PC-9 (cell line): ENCODE measurements at regions not wholly inside any gene's neighbourhood (a gene's known extent, or its start where the extent isn't known, plus 50 kb on each side); places are given as distances from the start of the nearest gene placed in this dataset.
"Not testable (repeated sequence)": the region's sequence is repeated elsewhere in the genome, so short reads cannot be mapped to it uniquely, and the experiment has no call there.

Experiments used
- BruUV-seq: library from RNA; stranded (reverse); fragments of 400-500 nt; replicated peaks from 2 replicates; lab custom pipeline; 2021; lab: Mats Ljungman, UMichigan
- CTCF ChIA-PET: fragments of 300-600 bp; sonication (Branson Sonifier 250); formaldehyde crosslinking; loops from one replicate; lab custom pipeline; 2022; ENCODE audit warnings: antibody characterized with exemption; lab: Charles Lee
- POLR2A ChIA-PET: fragments of 300-600 bp; sonication (Branson Sonifier 250); formaldehyde crosslinking; loops from one replicate; lab custom pipeline; 2022; ENCODE audit warnings: antibody characterized with exemption; ENCODE audit not compliant: unreplicated experiment; lab: Charles Lee
- DNase-seq, 2 experiments: peaks; one replicate each; pipeline versions ENCODE4 v3.0.0 to v3.0.0-alpha.2; 2015 to 2022; ENCODE audit warnings: mixed read lengths in 1 of 2
- H2AFZ ChIP-seq: fragments of 200-600 bp; sonication (generic); 2 replicates; pipeline ENCODE4 v1.8.1; 2017; ENCODE audit warnings: antibody characterized with exemption
- H3F3A ChIP-seq: fragments of 200-600 bp; sonication (generic); 2 replicates; pipeline ENCODE4 v1.8.1; 2017; ENCODE audit warnings: antibody characterized with exemption, mild to moderate bottlenecking, low read depth; ENCODE audit not compliant: insufficient read depth
- H3K27ac ChIP-seq: fragments of 200-600 bp; sonication (generic); 2 replicates; pipeline ENCODE4 v1.6.1; 2016; ENCODE audit warnings: mixed run types
- H3K27me3 ChIP-seq: fragments of 200-600 bp; sonication (generic); 2 replicates; pipeline ENCODE4 v1.6.1; 2016; ENCODE audit warnings: low read depth, mixed run types; ENCODE audit not compliant: insufficient read depth
- H3K36me3 ChIP-seq: fragments of 200-600 bp; sonication (generic); 2 replicates; pipeline ENCODE4 v1.6.1; 2016; ENCODE audit warnings: low read depth, mixed run types
- H3K4me1 ChIP-seq: fragments of 200-600 bp; sonication (generic); replicated peaks from 2 replicates; pipeline ENCODE4 v1.6.1; 2016; ENCODE audit warnings: mixed run types; ENCODE audit not compliant: insufficient read depth
- H3K4me2 ChIP-seq: fragments of 200-600 bp; sonication (generic); 2 replicates; pipeline ENCODE4 v1.6.1; 2017; ENCODE audit warnings: mixed run types
- H3K4me3 ChIP-seq: fragments of 200-600 bp; sonication (generic); 2 replicates; pipeline ENCODE4 v1.6.1; 2016; ENCODE audit warnings: mixed run types
- H3K79me2 ChIP-seq: fragments of 200-600 bp; sonication (generic); 2 replicates; pipeline ENCODE4 v1.6.1; 2017; ENCODE audit warnings: low read depth, mixed run types
- H3K9me2 ChIP-seq: fragments of 200-600 bp; sonication (generic); 2 replicates; pipeline ENCODE4 v1.8.1; 2017; ENCODE audit warnings: mild to moderate bottlenecking; ENCODE audit not compliant: insufficient read depth
- H3K9me3 ChIP-seq: fragments of 200-600 bp; sonication (generic); 2 replicates; pipeline ENCODE4 v1.8.1; 2016; ENCODE audit warnings: low read depth; ENCODE audit not compliant: insufficient read depth
- H4K20me1 ChIP-seq: fragments of 200-600 bp; sonication (generic); 2 replicates; pipeline ENCODE4 v1.8.1; 2017; ENCODE audit not compliant: insufficient read depth
- CTCF ChIP-seq: fragments of 200-600 bp; sonication (generic); conservative IDR thresholded peaks from 2 replicates; pipeline ENCODE4 v1.6.1; 2017; ENCODE audit warnings: mixed run types, antibody characterized with exemption, mild to moderate bottlenecking, moderate library complexity
- EZH2 ChIP-seq: fragments of 200-600 bp; sonication (generic); IDR thresholded peaks from 2 replicates; pipeline ENCODE4 v1.8.0; 2017; ENCODE audit warnings: antibody characterized with exemption, low read depth
- intact Hi-C: fragments of 100-400 bp; cut with micrococcal nuclease; formaldehyde crosslinking; loops from one replicate; pipeline ENCODE4 v1.10.0; 2022; ENCODE audit not compliant: unreplicated experiment

DNA sequence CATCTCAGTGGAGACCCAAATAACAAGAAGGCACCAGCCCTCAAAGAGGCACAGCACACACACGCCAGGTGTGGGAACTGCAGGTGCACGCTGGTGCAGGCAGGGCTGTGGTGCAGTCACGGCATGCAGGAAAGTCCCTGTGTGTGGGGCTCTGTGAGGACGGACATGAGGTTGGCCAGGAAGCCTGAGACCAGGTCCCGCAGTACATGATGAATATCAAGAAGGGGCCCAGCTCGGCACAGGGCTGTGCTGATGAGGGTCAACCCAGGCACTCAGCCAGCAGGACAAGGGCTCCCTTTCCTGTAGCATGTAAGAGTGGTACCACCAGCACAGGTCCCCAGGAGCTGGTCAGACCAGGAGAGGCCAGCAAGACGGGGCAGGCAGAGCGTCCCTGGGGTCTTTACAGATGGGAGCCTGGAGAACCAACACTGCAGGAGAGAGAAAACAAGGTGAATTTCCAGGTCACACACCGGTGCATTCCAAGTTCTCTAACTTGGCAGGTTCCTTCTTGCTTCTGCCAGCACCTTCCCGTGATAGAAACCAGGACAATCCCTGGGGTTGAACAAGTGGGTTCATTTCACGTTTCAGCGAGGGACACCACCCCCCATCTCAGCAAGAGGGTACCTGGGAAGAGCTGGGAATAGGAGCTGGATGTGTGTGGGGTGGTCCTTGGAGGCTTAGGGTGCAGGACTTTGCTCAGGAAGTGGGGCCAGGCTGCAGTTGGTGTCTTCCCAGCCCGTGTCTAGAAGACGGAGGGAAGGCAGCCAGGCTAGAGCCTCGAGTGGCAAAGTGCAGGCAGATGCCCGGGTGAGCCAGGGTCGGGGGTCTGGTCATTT is 244.8 kb upstream of the TCERG1L start:
- Histone ChIP-seq H2AFZ (no peak overlapping the region), H3K36me3 (no peaks in the 10 kb centered on the region), H3K4me2 (no peak overlapping the region), H3F3A (no peaks in the 10 kb centered on the region), H4K20me1 (no peaks in the 10 kb centered on the region), H3K4me1 (no peaks in the 10 kb centered on the region), H3K9me2 (no peaks in the 10 kb centered on the region), H3K27ac (no peak overlapping the region), H3K79me2 (no peaks in the 10 kb centered on the region), H3K4me3 (no peak overlapping the region), H3K27me3 (peaks cover 80% of the 10 kb centered on the region), H3K9me3 (no peaks in the 10 kb centered on the region)
- intact Hi-C loops = no loop called here
- BruUV-seq = no TSS peak
- POLR2A ChIA-PET = no interaction called here
- DNase-seq = no peak
- CTCF ChIA-PET = no interaction called here
- no peak for TF ChIP-seq EZH2
- TF ChIP-seq CTCF = no peak

GRCh38 chr10:131556897-131557495 is 245.5 kb upstream of the TCERG1L start:
- Histone ChIP-seq H3F3A (no peaks in the 10 kb centered on the region), H3K4me2 (no peak overlapping the region), H3K9me2 (no peaks in the 10 kb centered on the region), H4K20me1 (no peaks in the 10 kb centered on the region), H3K79me2 (no peaks in the 10 kb centered on the region), H3K4me3 (no peak overlapping the region), H3K27ac (no peak overlapping the region), H3K27me3 (peaks cover 87% of the 10 kb centered on the region), H2AFZ (no peak overlapping the region), H3K36me3 (no peaks in the 10 kb centered on the region), H3K9me3 (no peaks in the 10 kb centered on the region), H3K4me1 (no peaks in the 10 kb centered on the region)
- CTCF ChIA-PET = no interaction called here
- TF ChIP-seq CTCF = no peak
- no peak for TF ChIP-seq EZH2
- intact Hi-C loops = no loop called here
- POLR2A ChIA-PET = no interaction called here
- no TSS peak for BruUV-seq
- no peak for DNase-seq

- H3K36me3 ChIP-seq, H3K9me2 ChIP-seq, H3K4me2 ChIP-seq, H3K4me1 ChIP-seq, H3F3A ChIP-seq, H4K20me1 ChIP-seq, POLR2A ChIA-PET, CTCF ChIA-PET, DNase-seq, BruUV-seq, H2AFZ ChIP-seq, H3K9me3 ChIP-seq, intact Hi-C loops, H3K79me2 ChIP-seq, H3K27ac ChIP-seq, H3K4me3 ChIP-seq: not testable (repeated sequence)
- H3K27me3 ChIP-seq = peaks cover 88% of the 10 kb centered on the region
Measured at GRCh38 chr10:131557956-131558355, 246.4 kb upstream of the TCERG1L start.
